ENCODE measurements at regions not wholly inside any gene's neighbourhood (a gene's known extent, or its start where the extent isn't known, plus 50 kb on each side); places are given as distances from the start of the nearest gene placed in this dataset.

DNA sequence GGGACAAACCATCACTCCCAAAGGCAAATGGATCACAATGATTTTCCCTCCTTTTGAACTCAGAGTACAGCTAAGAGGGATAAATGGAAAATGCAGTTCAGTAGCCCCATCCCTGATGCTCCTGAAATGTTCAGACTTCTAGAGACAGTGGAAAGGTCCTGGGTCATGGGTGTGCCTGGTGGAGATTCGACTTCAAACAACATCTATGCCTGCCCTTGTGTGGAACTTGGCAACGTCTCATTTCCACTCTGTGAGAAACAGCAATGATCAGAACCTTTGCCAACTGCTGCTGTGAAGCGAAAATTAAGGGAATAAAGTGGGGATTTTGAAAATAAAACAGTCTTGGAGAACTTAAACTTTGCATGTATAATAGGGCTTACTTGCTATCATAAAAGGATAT is 778.1 kb downstream of the SEMA5A start:
- intact Hi-C loops (cut with micrococcal nuclease) = no loop called here

DNA sequence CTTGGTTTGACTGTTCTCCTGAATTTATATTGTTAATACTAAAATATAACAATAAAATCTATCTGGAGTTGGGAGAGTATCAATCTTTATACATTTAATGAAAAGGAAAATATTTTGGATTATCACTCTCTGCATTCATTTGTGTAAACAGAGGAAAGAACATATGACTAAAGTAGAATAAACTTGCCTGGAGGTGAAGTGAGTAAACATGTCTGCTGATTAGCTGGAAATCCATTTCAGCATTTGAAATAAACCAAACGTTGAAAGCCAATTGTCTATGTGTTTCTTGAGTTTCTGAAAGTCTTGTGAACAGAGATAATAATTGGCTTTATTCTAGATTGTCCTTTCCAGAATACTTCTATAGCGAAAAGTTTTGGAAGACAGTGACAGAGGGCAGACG is 776.2 kb downstream of the SEMA5A start:
- ATAC-seq (no peak), DNase-seq (no peak)
- intact Hi-C loops (cut with micrococcal nuclease) = no loop called here

More for the DNA sequence above, 778.1 kb downstream of the SEMA5A start:
- DNase-seq = no peak
- no peak for ATAC-seq

DNA sequence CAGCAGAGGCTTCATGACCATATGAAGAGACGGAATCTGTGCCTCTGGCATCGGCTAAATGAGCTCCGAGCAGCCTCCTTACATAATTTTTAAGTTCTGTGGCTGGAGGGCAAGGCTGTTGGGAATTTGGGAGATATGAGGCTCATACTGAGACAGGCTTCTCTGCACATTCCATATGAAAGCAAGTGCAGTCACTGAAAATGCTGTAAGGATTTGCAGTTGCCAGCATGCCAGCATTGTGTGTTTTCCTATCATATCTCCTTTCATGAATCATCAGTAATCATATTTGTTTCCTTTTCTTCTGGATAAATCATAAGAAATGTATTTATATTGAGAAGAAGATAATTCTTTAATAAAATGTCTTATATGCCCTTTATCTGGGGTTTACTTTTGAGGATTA is 775.4 kb downstream of the SEMA5A start:
- no peak for ATAC-seq
- intact Hi-C loops (cut with micrococcal nuclease) = no loop called here
- DNase-seq = no peak

DNA sequence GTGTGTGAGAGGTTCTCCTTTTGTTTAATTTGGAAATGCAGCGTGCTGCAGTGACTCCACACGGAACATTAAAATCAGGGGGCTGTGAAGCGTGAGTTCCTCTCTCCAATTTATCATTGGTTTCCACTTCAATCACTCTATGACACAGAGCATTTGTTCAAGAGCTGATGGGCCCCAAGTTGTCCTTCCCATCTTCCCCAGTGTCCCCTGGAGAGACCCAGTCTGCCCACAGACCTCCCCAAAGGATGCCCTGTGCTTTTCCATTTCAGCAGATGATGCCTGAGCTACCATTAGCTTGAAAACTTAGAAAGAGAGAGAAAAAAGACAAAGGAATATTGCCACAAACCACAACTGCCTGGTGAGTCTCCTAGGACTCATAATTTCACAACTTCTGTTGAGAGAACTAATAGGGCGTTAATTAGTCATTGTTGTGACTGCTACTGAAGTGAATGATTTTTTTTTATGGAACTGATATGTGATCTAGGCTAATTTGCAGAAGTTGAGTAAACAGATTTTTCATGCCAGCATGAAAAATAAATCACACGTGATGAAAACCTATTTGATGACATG is 772.7 kb downstream of the SEMA5A start:
- intact Hi-C loops (cut with micrococcal nuclease) = no loop called here
- no peak for ATAC-seq
- no peak for DNase-seq

DNA sequence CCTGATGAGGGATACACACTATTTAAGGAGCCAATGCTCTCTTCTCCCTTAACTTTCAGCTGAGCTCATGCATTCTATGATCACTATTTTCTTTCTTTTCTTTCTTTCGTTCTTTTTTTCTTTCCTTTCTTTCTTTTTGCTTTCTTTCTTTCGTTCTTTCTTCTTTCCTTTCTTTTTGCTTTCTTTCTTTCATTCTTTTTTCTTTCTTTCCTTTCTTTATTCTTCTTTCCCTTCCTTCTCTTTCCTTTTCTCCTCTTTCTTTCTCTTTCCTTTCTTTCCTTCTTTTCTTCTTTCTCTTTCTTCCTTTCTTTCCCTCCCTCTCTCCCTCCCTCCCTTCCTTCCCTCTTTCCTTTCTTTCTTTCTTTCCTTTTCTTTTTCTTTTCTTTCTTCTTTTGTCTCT is 761.2 kb downstream of the SEMA5A start:
- ATAC-seq (no peak), DNase-seq (no peak)
- intact Hi-C loops (cut with micrococcal nuclease) = no loop called here

DNA sequence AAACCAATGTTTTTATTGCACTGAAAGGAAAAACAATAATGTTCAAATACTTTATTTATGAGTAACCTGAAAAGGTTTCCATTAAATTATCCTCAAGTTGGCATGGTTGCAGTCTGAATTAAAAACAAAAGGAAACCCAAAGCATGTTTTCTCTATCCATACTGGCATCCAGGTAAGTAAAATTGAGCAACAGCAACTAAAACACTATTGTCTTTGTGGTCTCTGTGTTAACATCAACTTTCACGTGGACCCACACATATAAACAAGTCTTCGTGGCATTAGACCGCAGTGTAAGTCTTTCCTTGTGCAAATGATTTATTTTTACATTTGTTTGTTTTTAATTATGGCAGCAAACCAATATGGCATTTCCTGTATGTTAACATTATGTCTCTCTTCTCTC is 757.6 kb downstream of the SEMA5A start:
- ATAC-seq (no peak), DNase-seq (no peak)
- intact Hi-C loops (cut with micrococcal nuclease) = no loop called here

DNA sequence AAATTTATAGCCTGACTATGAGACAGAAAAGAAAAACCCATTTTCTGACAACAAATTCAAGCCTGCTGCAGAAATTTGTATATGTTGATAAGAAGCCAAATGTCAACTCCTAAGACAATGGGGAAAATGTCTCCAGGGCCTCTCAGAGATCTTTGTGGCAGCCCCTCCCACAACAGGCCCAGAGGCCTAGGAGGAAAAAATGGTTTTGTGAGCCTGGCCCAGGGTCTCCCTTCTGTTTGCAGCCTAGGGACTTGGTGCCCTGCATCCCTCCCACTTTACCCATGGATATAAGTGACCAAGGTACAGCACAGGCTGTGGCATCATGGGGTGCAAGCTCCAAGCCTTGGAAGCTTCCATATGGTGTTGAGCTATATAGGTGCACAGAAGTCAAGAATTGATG is 740.2 kb downstream of the SEMA5A start:
- no peak for DNase-seq
- ATAC-seq = no peak
- intact Hi-C loops (cut with micrococcal nuclease) = no loop called here

DNA sequence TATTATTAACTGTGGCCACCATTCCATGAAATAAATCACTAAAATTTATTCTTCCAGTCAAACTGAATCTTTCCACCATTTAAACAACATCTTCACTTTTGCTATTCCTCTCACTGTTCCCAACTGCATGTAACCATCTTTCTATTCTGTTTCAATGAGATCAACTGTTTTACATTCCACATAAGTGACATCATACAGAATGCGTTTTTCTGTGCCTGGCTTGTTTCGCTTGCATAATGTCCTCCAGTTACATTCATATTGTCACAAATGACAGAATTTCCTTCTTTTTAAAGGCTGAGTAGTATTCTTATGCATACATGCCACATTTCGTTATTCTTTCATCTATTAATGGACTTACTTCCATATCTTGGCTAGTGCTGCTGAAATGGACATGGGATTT is 738.2 kb downstream of the SEMA5A start:
- intact Hi-C loops (cut with micrococcal nuclease) = no loop called here
- ATAC-seq (no peak), DNase-seq (no peak)

DNA sequence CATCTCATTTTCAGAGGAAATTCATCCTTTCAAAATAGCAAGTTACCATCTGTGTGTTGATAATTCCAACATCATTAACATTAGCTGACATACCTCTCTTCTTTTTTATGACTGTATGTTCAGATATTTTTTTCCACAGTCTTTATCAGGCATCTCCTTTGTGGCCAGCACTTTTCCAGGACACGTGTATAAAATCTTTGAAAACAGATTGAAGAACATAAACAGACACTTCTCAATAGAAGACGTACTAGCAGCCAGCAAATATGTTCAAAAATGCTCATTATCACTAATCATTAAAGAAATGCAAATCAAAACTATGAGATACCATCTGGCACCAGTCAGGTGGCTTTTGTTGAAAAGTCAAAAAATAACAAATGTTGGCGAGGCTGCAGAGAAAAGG is 734.3 kb downstream of the SEMA5A start:
- intact Hi-C loops (cut with micrococcal nuclease) = no loop called here
- DNase-seq (no peak), ATAC-seq (no peak)

DNA sequence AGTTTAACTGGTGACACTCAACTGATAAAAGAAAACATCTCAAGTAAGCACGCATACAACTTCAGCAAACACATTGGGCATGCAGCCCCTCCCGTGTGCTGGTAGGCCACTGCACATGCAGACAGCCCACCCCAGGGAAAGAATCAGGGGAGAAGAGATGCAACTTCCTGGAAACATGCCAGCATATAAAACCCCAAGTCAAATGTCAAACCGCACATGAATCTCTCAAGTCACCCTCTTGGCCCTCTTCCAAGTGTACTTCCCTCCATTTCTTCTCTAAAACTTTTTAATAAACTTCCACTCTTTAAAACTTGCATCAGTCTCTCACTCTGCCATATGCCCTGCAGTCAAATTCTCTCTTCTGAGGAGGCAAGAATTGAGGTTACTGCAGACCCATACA is 732.7 kb downstream of the SEMA5A start:
- intact Hi-C loops (cut with micrococcal nuclease) = no loop called here
- DNase-seq = no peak

DNA sequence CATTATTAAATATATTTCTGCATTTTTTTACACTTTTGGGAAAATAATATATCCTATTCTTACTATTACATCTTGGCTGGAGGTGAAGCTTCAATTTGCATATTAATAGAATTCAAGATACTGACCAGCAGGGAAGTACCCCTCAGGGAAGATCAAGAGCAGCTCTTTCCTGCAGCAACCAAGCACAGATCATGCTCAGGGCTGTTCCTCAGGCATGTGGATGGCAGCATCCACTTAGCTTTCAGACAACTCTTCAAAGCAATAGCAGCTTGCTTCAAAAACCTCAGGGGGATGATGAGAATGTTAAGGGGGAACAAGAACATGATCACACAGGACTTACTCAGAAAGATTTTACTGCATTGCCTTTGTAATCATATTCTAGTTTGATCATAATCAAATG is 731.8 kb downstream of the SEMA5A start:
- DNase-seq (no peak), ATAC-seq (no peak)
- intact Hi-C loops (cut with micrococcal nuclease) = no loop called here

More for the DNA sequence above, 732.7 kb downstream of the SEMA5A start:
- no peak for ATAC-seq

DNA sequence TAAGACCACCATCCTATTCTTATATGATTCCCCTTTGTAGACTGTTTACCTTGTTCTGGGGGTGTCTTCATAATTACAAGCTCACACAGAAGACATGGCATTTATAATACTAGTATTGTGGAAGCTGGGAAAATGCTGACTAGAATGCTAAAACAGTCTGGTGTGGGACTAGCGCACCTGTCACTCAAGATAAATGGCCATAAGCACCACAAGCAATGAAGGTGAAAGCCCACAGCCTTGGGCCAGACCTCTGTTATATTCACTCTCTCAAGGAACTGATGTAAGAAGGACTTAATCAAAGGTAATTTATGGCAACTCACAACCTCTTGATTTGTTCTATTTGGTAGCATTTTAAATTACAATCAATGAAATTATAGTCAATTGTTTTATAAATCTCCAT is 721.5 kb downstream of the SEMA5A start:
- ATAC-seq (no peak), DNase-seq (no peak)
- intact Hi-C loops (cut with micrococcal nuclease) = no loop called here

DNA sequence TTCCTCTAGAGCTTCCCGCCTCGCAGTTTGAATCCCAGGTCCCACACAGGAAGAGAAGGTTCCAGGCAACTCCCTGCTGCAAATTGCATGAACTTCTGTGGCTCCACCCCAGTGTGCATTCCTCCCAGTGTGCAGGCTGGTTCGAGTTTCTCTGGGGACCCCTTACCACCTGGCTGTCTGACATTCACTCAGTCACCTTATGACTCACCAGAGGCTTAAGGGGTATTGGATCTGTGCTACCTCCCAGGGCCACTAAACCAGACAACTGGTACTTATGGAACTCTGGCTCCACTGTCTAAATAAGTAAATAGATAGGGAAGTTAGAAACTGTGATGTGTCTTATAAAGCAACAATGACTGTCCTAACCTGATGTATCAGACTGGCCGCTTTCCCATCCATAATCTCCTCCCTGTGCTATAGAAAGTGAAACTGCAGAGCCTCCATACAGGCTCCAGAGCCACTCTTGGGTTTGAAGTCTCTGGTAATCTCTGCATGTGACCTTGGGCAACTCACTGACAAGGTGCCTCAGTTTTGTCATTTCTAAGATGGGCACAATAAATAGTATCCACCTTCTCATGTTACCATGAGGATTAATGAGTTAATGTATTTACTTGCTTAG is 720.6 kb downstream of the SEMA5A start:
- ATAC-seq (no peak), DNase-seq (no peak)
- intact Hi-C loops (cut with micrococcal nuclease) = no loop called here

DNA sequence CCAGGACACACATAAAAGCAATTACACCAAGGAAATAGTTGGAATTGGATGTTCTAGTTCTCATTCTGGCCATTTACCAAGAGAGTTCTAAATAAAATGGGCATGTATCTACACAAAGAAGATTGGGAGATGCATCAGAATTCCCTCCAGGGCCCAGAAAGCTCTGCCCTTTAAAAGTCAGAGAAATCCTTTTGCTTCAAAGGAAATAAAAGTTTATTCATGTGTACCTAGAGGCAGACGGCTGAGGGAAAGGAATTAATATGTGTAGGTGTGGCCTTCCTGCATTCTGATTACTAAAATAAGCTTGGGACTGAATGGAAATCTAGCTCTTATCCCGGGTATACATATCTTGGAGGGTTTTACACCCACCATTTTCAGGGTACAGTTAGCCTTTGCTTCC is 719.4 kb downstream of the SEMA5A start:
- DNase-seq = no peak
- ATAC-seq = no peak
- intact Hi-C loops (cut with micrococcal nuclease) = no loop called here

DNA sequence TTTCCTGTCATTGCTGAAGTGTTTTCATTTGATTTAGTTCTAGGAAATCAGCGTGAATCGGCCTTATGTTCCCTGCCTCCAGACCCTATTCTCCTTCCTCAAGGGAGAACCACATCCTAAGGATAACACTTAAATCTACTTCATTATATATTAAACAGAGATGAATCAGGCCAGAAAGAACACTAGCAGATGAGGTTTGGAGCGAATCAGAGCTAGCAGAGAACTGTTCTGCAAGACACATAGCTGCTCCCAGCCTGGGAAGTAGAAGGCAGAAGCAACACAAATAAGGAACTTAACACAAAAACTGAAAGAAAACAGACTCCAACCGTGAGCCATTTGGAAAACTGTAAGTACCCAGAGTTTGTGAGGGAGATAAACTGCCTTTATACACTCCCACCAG is 718.2 kb downstream of the SEMA5A start:
- no peak for ATAC-seq
- intact Hi-C loops (cut with micrococcal nuclease) = no loop called here
- DNase-seq = no peak

DNA sequence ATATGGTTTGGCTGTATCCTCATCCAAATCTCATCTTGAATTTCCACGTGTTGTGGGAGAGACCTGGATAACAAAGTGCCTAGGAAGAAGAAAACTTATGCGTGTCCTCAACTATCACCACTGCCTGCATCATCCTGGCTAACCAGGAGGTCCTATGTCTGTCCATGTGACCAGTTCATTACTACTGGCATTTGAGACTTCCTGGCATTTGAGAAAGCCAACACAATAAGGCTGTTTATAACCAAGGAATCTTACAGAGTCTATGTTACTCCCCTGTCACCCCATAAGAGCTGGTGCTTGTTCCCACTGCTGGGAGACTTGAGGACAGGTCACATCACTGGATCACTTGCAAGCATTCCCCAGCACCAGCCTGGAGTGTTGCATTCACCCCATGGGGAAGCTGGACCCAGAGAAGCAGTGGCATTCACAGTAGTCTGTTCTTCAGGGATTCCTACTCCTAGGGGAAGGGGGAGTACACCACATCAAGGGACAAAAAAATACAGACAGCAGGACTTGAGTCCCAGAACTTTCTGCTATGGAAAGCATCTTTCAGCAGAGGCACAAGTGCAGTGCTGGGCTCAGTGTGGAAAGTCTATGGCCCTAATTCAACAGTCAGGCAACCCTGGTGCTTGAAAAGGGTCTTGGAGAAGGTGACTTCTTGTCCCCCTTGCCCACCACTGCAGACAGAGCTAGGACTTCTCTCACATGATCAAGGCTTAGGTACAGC is 717.1 kb downstream of the SEMA5A start:
- intact Hi-C loops (cut with micrococcal nuclease) = no loop called here
- DNase-seq = no peak
- ATAC-seq = no peak

DNA sequence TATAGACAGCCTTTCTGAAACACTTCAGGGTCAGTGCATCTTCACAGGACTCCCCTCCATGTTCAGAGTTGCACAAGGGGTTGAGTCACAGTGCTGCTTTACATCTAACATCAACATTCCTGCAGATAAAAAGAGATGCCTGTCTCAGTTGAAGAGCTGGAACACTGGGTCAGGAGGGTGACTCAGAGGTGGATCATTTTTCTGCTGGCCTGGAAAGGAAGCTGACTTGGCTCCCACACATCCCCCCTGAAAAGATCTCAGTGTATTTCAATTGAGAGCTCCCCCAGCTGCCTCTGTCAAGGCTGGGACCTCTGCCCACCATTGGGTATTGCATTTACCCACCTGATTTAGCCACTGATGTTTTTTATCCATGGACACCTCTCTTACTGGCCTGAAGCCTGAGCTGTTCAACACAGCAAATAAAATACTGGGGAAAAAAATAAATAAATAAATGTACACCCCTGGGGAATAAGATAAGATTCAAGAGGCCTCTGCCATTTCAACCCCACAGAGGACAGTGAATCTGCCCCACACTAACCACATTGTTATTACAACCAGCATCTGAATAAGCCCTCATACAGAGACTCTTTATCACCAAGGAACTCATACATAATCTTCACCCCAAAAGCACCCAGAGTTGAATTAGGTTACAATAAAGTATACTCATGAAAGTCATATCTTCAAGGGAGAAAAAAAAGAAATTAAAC is 716.4 kb downstream of the SEMA5A start:
- intact Hi-C loops (cut with micrococcal nuclease) = no loop called here
- ATAC-seq (peak; percentile 80), DNase-seq (no peak)

DNA sequence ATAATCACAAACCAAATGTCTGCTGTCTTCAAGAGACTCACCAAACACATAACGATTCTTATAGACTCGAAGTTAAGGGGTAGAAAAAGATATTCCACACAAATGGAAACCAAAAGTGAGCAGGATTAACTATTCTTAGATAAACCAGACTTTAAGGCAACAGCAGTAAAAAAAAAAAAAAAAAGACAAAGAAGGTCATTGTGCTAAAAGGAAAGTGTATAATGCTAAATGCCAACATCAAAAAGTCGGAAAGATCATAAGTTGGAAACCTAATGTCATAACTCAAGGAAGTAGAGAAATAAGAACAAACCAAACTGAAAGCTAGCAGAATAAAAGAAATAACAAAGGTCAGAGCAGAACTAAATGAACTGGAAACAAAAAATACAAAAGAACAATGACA is 714.6 kb downstream of the SEMA5A start:
- intact Hi-C loops (cut with micrococcal nuclease) = no loop called here
- ATAC-seq (no peak), DNase-seq (no peak)

DNA sequence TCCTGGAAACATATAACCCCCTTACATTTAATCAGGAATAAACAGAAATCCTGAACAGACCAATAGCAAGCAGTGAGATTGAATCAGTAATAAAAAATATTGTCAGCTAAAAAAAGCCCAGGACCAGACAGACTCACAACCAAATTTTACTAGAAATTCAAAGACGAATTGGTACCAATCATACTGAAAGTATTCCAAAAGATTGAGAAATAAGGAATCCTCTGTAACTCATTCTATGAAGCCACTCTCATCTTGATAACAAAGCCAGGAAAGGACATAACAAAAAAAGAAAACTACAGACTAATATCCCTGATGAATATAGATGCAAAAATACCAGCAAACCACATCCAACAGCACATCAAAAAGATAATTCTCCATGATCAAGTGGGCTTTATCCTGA is 714.0 kb downstream of the SEMA5A start:
- DNase-seq (no peak), ATAC-seq (no peak)
- intact Hi-C loops (cut with micrococcal nuclease) = no loop called here

DNA sequence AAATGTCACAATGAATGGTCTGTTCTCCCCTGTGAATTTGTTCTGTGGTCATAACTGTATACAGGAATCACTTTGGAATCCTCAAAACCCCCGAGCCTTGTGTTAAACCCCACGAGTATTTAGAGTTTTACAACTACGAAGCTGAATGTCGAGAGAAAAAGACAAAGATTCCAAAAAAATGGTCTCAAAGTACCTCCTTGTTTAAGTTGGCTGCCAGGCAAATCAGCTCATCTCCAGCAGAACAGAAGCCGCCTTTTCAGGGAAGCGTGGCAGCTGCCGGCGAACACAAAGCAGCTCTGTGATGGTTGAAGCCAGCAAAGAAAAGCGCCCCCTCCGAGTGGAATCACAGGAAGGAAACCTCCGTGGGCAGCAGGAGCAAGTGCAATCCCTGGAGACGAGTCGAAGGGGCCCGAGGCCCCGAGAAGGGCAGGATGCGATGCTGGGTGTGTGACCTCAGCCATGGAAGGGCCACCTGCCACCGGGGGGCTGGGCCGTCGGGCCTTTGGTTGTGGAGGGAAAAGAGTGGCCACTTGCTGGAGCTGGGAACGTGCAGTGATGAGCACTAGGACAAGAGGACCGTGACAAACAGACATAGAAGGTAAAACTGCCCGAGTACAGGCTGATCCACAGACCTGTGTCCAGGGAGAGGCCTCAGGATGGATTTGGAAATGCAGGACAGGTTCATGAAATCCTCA is 706.4 kb downstream of the SEMA5A start:
- ATAC-seq (no peak), DNase-seq (no peak)
- intact Hi-C loops (cut with micrococcal nuclease) = no loop called here

All from left ventricle myocardium superior (tissue), 1 donor.